ENCODE measurements at regions not wholly inside any gene's neighbourhood (a gene's known extent, or its start where the extent isn't known, plus 50 kb on each side); places are given as distances from the start of the nearest gene placed in this dataset.

GRCh38 chr1:172909606-172910326, 141.0 kb downstream of the TNFSF18 start:
- no peak for TF ChIP-seq TAF1 (IDR thresholded peaks at IDR 0.05; ENCODE audit: borderline replicate concordance, low read depth, low read length)
- TF ChIP-seq CTCF (IDR thresholded peaks at IDR 0.05): no peak
- TF ChIP-seq GABPA (IDR thresholded peaks at IDR 0.05; ENCODE audit: low read depth): no peak

All from SK-N-SH (cell line).